ENCODE measurements at regions not wholly inside any gene's neighbourhood (a gene's known extent, or its start where the extent isn't known, plus 50 kb on each side); places are given as distances from the start of the nearest gene placed in this dataset.

GRCh38 chr5:167180906-167181305, 1110.5 kb upstream of the WWC1 start:
- no peak for DNase-seq (ENCODE audit: low read depth in 2 of 2)

DNA sequence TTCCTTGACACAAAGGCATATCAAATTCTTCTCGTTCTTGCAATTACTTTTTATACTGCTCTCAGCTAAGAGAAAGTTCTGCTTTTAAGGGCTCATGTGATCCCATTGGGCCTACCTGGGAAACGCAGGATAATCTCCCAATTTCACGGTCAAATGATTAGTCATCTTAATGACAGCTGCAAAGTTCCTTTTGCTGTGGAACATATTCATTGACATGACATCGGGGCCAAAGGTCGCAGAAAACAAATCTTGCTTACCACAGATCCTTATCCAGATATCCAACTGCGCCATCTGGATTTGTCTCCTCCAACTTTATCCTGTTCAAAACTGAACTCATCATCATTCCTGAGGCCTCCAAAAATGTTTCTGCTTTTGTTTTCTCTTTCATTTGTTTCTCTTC, 1085.6 kb upstream of the WWC1 start:
- no peak for DNase-seq (ENCODE audit: low read depth in 2 of 2)

DNA sequence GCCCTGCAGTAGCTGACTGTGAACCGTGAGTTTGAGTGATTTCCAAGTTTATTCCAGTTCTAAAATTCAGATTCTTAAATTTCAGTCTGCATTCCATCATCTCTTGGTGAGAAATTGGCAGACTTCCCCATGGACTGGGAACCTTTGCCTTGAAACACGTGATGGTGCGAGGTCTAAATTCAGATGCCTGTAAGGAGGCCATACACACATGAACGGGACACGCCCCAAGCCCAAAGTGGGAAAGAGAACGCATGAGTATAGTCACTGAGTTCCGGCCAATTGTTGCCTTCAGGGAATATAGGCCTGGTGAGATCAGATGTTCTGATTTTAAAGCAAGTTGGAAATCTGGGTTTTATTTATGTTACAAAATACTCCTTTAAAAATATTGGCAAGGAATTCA, 1084.4 kb upstream of the WWC1 start:
- DNase-seq (ENCODE audit: low read depth in 2 of 2) = no peak

DNA sequence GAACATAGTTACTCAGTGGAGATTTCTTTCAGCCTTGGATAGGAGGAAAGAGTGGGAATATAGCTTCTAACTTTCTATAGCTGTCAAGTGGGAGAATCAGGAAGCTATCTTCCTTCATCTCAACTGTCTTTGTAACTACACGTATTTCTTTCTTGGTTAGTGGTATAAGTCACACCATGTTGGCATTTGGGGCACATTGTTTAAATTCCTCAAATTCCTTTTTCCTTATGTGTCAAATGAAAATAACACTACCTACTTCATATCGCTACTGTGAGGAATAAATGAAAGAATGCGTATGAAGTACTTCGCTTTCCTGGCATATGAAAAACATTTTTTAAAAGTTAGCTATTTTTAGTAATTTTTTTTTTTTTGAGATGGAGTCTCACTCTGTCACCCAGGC, 1082.5 kb upstream of the WWC1 start:
- DNase-seq (ENCODE audit: low read depth in 2 of 2) = no peak

GRCh38 chr5:167217097-167217743, 1074.2 kb upstream of the WWC1 start:
- DNase-seq (ENCODE audit: low read depth in 2 of 2) = no peak

- no peak for DNase-seq (ENCODE audit: low read depth in 2 of 2)
Measured at GRCh38 chr5:167219298-167219697, 1072.1 kb upstream of the WWC1 start.

DNA sequence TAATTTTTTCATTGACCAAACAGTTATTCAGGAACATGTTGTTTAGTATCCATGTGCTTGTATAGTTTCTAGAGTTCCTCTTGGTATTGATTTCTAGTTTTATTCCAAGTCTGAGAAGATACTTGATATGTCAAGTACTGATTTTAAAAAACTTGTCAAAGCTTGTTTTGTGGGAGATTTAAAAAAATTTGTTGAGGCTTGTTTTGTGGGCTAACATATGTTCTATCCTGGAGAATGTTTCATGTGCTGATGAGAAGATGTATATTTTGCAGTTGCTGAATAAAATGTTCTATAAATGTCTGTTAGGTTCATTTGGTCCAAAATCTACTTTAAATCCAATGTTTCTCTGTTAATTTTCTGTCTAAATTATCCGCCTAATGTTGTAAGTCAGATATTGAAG, 1065.1 kb upstream of the WWC1 start:
- DNase-seq (ENCODE audit: low read depth in 2 of 2) = no peak

GRCh38 chr5:167228134-167228533, 1063.3 kb upstream of the WWC1 start:
- no peak for DNase-seq (ENCODE audit: low read depth in 2 of 2)

DNA sequence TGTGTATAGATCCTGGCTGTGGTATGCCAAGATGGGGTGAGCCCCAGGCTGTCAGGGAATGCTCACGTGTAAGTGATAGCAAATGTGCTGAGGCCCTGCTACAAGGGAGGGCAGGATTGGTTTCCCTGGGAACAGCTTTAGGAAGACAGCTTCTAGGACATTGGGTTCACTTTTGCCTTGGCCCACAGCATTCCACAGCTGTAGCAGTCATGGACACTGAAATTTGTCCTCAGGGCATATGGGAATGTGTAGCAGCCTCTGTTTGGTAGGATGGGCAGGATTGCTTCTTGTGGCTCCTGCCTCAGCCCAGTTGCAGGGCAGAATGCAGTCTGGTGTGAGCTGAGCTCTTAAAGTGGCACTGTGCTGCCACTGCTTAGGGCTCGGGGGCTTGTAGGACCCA, 1061.7 kb upstream of the WWC1 start:
- DNase-seq (ENCODE audit: low read depth in 2 of 2) = no peak

- DNase-seq (ENCODE audit: low read depth in 2 of 2) = no peak
Measured at GRCh38 chr5:167230414-167230813, 1061.0 kb upstream of the WWC1 start.

- no peak for DNase-seq (ENCODE audit: low read depth in 2 of 2)
Measured at GRCh38 chr5:167232675-167233311, 1058.7 kb upstream of the WWC1 start.

DNA sequence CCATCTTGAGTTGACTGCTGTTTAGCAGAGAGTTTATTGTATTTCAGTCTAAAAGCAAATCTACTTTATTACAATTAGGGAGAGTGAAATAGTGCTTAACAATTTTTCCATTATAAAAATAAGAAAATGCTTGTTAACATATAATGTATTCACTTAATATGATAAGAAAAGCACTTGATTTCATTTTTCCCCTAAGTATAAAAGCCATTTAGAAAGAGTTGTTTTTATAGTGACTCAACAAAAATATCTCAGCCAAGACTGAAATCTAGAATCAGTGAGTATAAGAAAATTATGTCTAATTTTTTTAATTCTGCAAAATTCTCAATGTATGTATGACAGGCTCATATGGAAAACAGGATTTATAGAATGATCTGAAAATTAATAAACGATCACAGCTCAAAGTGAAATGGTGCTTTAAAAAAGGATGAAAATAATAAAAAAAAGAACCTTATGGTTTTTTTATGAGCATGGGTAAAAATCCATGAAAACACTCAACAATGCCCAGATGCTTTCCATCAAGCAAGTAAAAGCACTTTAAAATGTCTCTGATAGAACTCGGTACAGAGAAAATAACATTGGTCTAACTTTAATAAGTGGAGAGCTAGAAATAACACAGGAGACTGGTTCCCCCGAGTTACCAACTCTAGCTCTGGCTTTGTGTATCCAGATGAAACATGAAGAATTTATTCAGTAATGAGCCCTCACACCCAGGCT, 1057.8 kb upstream of the WWC1 start:
- no peak for DNase-seq (ENCODE audit: low read depth in 2 of 2)

- no peak for DNase-seq (ENCODE audit: low read depth in 2 of 2)
Measured at GRCh38 chr5:167241436-167242067, 1049.9 kb upstream of the WWC1 start.

GRCh38 chr5:167242701-167243100, 1048.7 kb upstream of the WWC1 start:
- no peak for DNase-seq (ENCODE audit: low read depth in 2 of 2)

DNA sequence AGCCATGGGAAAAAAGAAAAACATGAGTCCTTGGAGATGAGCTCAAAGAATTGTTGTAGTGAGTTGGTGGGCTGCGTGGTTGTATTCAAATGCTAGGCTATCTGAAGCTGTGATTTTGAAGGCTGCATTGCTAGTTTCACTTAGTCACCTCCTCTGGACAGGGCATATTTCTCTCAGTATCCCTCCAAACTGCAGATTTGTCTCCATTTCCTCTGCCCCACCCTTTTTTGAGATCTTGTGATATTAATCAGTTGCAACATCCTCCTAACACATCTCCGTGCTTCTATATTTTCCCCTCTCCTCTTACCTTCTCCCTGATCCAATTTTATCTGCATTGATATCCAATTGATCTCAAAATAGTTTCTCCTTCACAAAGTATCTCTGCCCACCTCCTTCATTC, 1048.0 kb upstream of the WWC1 start:
- DNase-seq (ENCODE audit: low read depth in 2 of 2) = no peak

DNA sequence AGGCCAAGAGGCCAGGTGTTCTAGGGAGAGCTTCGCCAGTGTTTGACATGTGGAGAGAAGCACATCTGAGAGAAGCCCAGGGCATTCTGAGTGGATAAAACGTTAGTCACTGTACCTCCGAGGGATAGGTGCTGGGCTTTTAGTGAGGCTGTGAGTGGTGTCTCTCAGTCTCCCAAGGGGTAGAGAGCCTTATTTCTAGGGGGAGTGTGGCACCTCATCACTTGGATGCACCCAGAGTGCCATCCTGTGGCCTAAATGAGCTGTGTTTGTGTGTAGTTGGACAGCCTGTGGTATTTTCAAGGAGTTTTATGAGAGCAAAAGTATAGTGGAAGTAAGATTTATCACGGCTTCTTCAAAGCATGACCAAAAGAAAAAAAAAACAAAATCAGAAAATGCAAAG, 1046.9 kb upstream of the WWC1 start:
- DNase-seq (ENCODE audit: low read depth in 2 of 2) = no peak

- no peak for DNase-seq (ENCODE audit: low read depth in 2 of 2)
Measured at GRCh38 chr5:167245868-167246267, 1045.6 kb upstream of the WWC1 start.

GRCh38 chr5:167247816-167248215, 1043.6 kb upstream of the WWC1 start:
- no peak for DNase-seq (ENCODE audit: low read depth in 2 of 2)

- no peak for DNase-seq (ENCODE audit: low read depth in 2 of 2)
Measured at GRCh38 chr5:167248257-167248656, 1043.2 kb upstream of the WWC1 start.

DNA sequence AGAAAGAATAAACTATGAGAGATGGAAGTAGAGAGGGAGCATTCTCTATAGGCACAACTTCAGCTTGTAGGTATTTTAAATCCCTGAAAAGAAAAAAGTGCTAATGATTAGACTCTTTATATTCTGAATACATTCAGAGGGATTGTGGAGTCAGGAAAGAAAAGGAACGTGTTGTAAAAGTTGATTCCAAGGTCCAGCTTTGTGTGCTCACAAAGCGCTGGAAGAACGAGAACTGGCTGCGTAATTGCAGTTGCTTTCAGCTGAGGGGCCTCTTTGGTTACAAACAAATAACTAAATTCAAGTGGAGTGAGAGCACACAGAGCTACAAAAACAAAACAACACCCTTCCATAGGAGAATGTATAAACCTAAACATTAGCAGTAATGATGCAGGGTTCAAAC, 1040.4 kb upstream of the WWC1 start:
- no peak for DNase-seq (ENCODE audit: low read depth in 2 of 2)

- DNase-seq (ENCODE audit: low read depth in 2 of 2) = no peak
Measured at GRCh38 chr5:167254132-167254531, 1037.3 kb upstream of the WWC1 start.

- no peak for DNase-seq (ENCODE audit: low read depth in 2 of 2)
Measured at GRCh38 chr5:167255926-167256325, 1035.5 kb upstream of the WWC1 start.

DNA sequence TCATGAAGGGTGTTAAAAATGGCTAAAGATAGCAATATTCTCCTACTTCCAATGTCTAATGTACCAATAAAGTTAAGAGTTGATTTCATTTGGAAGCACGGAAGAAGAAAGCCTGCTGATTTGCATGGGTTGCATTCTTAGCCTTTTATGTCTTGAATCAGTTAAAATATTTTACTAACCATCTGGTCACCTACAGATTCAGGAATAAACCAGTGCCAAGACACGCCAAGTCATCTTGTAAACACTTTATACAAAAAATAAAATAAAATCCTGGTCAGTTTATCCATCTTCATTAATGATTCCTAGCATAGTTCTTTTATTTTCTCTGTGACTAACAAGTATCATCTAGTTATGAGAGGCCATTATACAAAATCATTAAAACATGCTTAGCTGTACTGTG, 1031.6 kb upstream of the WWC1 start:
- DNase-seq (ENCODE audit: low read depth in 2 of 2) = no peak
